ENCODE measurements at regions not wholly inside any gene's neighbourhood (a gene's known extent, or its start where the extent isn't known, plus 50 kb on each side); places are given as distances from the start of the nearest gene placed in this dataset.

GRCh38 chr9:82597241-82598203 is 465.4 kb downstream of the RASEF start:
- TF ChIP-seq POLR2A (IDR thresholded peaks at IDR 0.05; ENCODE audit: low read depth, low read length): no peak
- no peak for TF ChIP-seq PAX5 (IDR thresholded peaks at IDR 0.05; ENCODE audit: insufficient read depth, low read length, severe bottlenecking)
- TF ChIP-seq POLR2AphosphoS5 (IDR thresholded peaks at IDR 0.05; ENCODE audit: low read depth, low read length): no peak

Data from GM12891 (cell line).